Left kidney (tissue), 1 donor: ENCODE measurements at regions not wholly inside any gene's neighbourhood (a gene's known extent, or its start where the extent isn't known, plus 50 kb on each side); places are given as distances from the start of the nearest gene placed in this dataset.
"Not testable (repeated sequence)": the region's sequence is repeated elsewhere in the genome, so short reads cannot be mapped to it uniquely, and the experiment has no call there.

Experiments
- DNase-seq: peaks from one replicate; pipeline ENCODE4 v3.0.0-alpha.2; 2013

DNA sequence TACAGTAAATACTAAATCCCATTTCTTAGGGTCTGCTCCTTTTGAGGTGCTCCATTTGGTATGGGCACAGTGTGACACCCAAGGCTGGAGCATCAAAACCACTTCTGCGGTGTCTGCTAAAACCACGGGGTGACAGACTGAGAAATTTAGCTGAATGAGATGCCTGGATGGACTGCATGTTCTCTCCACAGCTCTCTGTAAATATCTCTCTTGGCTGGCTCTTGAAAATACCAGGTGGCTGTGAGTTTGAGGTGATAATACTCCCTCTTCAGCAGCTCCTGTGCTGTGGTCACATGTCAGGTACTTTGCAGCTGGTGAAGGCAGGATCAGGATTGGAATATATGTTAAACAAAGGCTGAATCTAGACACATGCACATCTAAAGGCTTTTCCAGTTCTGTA is 93.7 kb upstream of the SIMC1 start:
- DNase-seq, result no peak

DNA sequence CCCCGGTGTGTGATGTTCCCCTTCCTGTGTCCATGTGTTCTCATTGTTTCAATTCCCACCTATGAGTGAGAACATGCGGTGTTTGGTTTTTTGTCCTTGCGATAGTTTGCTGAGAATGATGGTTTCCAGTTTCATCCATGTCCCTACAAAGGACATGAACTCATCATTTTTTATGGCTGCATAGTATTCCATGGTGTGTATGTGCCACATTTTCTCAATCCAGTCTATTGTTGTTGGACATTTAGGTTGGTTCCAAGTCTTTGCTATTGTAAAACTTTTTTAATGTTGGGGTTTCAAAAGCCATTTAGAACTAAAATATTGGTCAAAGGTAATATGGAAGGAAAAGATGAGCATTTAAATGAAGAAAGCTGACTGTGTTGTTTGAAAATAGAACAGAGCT is 88.3 kb upstream of the SIMC1 start:
- DNase-seq, result not testable (repeated sequence)

DNA sequence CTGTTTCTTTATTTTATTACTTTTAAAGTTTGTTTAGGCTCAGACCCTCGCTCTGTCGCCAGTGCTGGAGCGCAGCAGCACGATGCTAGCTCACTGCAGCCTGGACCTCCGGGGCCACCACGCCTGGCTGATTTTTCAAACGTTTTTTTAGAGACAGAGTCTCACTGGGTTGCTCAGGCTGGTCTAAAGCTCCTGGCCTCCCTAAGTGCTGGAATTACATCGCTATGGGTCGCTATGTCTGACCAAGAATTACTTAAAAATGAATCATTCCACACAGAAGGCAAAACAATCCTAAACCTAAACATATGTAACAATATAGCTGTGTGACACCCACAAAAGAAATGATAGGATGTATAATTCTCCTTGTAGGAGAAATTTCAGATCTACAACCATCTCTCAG is 86.9 kb upstream of the SIMC1 start:
- DNase-seq, result no peak

GRCh38 chr5:176152191-176152929 is 85.9 kb upstream of the SIMC1 start:
- no peak for DNase-seq

DNA sequence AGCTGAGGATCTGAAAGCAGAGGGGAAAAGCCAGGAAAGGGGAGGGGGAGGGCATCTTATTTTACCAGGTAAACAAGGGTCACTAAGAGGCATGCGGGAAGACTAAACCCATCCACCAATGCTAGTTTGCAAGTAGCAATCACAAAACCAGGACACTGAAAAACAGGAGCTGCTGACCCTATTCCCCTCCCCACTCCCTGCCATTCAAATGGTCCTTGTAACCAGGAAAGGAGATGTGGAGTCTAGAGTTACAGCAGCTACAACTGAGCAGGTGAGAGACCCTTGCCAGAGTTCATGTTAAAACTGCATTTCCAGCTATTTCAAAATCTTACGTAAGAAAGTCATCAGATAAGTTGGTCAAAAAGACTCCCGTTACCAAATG is 85.3 kb upstream of the SIMC1 start:
- DNase-seq, result no peak

- DNase-seq, result no peak
Observed at GRCh38 chr5:176153741-176154140, 84.5 kb upstream of the SIMC1 start.

GRCh38 chr5:176154821-176155220 is 83.4 kb upstream of the SIMC1 start:
- no peak for DNase-seq

- no peak for DNase-seq
Observed at GRCh38 chr5:176155922-176156359, 82.3 kb upstream of the SIMC1 start.

- DNase-seq, result no peak
Observed at GRCh38 chr5:176157656-176158055, 80.6 kb upstream of the SIMC1 start.

- DNase-seq, result no peak
Observed at GRCh38 chr5:176161431-176161830, 76.8 kb upstream of the SIMC1 start.

GRCh38 chr5:176162198-176162597 is 76.0 kb upstream of the SIMC1 start:
- no peak for DNase-seq

DNA sequence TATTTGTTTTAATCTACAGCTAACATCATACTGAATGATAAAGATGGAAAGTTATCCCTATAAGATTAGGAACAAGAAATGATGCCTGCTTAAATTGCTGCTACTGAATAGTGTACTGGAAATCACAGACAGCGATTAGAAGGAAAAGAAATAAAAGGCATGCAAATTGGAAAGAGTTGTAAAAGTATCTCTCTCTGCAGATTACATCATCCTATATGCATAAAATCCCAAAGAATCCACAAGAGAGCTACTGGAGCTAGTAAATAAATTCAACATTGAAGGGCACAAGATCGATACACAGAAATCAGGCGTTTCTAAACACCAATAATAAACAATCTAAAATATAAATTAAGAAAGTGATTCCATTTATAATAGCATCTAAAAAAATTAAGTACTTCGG is 75.3 kb upstream of the SIMC1 start:
- no peak for DNase-seq

- DNase-seq, result no peak
Observed at GRCh38 chr5:176166427-176166826, 71.8 kb upstream of the SIMC1 start.

DNA sequence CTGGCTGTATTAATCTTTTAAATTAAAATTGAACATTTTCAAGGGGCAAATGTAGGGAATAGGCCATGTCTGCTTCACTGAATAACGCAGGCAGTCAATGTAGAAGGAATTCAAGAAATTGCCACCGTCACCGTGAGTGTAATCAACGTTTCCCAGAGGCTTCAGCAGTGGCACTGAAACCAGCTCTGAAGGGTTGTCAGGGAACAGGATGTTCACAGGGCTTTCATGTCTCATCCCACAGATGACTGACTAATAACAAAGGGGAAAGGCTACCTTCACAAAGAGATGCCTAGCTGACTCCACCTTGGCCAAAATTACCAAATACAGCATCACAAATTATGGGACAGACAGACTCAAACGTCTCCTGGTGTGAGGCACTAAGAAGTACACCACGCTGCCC is 70.4 kb upstream of the SIMC1 start:
- no peak for DNase-seq

- DNase-seq, result no peak
Observed at GRCh38 chr5:176169393-176170063, 68.7 kb upstream of the SIMC1 start.

DNA sequence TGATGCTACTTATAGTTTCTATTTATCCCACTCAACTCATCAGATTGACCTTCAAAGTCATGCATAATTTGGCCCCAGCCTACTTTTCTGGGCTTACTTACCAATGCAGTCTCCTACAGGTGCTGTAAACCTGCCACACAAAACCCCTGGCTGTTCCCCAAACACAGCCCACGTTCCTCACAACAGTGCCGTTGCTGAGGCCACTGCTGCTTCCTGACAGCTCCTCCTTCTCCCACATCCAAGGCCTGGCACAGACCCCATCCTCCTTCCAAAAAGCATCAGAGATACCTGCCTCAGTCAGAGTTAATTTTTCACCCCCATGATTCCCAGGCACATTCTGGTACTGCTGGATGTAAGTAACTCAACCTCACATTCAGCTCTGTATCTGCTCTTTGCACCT is 68.1 kb upstream of the SIMC1 start:
- DNase-seq, result no peak

DNA sequence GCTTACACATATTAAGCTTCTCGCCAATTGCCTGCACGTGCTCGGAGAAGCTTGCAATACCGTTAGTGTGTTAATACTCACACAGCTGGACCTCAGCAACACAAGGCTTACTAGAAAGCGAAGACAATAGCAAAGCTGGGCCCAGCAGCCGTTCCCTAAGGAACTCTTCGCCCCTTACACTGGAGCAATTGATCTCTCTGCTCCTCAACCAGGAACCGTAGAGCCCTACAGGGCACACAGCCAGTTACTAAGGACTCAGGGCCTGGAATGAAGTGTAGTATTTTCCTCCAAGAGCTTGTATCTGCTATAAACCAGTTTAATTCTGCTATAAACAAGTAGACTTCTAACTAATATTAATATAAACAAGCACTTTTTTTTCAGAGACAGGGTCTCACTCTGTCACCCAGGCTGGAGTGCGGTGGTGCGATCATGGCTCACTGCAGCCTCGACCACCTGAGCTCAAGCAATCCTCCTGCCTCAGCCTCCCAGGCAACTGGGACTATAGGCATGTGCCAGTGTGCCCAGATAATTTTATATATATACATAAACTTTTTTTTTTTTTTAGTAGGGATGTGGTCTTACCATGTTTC is 67.0 kb upstream of the SIMC1 start:
- no peak for DNase-seq

GRCh38 chr5:176172246-176172645 is 66.0 kb upstream of the SIMC1 start:
- DNase-seq, result no peak

DNA sequence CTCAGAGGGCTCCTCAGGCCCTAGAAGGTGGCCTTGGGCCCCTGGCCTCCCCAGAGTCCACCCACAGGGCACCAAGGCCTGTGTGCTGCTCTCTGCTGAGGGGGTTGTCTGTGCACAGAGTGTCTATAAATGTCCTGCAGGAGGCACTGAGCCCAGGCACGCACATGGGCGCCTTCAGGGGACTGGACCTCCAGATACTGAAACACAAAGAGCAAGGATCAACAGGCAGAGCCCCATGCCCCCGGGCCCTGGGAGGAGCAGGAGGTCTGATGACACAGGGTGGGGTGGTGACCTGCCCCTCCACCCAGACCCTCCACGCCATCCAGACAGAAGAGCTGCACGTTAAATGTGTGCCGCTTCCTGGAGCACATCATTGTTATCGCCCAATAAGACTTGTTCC is 64.6 kb upstream of the SIMC1 start:
- no peak for DNase-seq

DNA sequence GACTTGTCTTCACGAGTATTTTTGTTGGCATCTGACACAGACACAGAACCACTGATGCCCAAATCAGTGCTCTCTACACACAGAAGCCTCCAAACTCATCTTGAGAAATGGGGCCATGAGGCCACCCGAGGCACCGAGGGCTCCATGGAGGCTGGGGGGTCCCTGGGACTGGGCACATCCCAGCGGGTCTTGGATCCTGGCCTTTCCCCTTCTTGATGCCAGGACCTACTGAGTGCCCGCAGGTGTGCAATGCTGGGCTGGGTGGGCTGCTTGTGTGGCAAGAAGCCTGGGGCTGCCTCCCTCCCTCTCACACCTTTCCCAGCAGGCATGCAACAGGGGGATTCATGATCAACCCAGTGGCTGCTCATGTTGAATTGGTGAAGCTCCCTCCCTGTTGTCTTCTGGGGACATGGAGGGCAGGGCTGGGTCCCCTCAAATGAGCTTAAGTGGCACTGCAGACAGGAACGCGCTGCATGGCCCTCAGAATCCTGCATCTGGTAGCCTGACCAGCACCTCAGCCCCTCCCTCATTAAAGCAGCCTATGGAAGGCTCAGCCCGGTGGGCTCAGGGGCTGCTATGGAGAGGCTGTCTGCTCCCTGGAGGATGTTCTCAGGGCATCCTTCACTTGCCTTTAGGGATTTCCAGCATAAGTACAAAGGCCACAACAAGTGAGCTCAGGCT is 63.7 kb upstream of the SIMC1 start:
- DNase-seq, result no peak

GRCh38 chr5:176175101-176175852 is 62.9 kb upstream of the SIMC1 start:
- no peak for DNase-seq

DNA sequence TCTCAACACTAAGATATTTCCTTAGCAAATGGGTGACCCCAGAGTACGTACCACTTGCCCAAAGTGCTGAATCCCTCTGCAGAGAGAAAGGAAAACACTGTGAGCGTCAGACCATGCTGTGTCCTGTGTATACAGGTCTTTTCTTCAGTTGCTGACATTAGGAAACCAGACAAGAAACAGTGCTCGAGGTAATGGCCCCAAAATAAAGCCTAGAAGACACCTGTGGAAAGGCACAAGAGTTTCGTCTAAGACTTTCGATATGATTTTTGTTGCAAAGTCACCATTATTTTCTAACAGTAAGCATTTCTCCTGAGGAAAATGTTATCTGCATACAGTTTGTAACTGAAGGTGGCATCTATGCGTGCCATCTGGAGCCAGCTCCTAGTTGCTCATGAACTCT is 62.0 kb upstream of the SIMC1 start:
- no peak for DNase-seq
